ENCODE measurements at regions not wholly inside any gene's neighbourhood (a gene's known extent, or its start where the extent isn't known, plus 50 kb on each side); places are given as distances from the start of the nearest gene placed in this dataset.
A peak's percentile ranks its signal among the peaks of the same experiment; 100 is the strongest.

GRCh38 chr12:4223273-4223845 is 50.2 kb upstream of the CCND2 start:
- DNase-seq (ENCODE audit: low spot score) = no peak

GRCh38 chr12:4221258-4221620 is 52.3 kb upstream of the CCND2 start:
- no peak for DNase-seq (ENCODE audit: low spot score)

DNA sequence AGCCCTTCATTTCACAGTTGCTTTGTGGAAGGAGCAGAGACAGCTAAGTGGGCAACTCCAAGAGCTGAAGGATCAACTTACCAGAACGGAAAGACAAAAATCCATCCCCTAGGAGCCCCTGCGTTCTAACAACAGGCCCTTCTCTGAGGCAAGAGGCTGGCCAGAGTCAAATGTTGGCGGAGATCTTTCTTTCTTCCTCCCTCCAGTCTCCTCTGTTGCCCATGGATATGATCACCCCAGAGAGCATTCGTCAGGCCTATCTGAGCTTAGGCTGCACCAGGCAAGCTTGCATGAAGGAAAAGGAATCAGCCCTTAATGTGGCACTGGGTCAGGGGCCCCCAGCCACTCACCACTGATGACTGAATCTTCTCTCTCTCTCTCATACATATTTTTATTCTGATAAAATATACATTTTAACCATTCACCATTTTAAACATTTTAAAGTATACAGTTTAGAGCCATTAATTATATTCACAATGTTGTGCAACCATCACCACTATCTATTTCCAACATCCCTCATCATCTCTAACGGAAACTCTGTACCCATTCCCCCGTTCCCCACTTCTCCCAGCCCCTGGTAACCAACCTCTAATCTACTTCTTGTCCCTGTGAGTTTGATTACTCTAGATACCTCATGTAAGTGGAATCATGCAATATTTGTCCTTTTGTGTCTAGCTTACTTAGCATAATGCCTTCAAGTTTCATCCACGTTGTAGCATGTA is 52.9 kb upstream of the CCND2 start:
- DNase-seq (ENCODE audit: low spot score) = no peak

GRCh38 chr12:4217091-4217490 is 56.5 kb upstream of the CCND2 start:
- DNase-seq (ENCODE audit: low spot score) = no peak

- no peak for DNase-seq (ENCODE audit: low spot score)
Observed at GRCh38 chr12:4216187-4216927, 57.2 kb upstream of the CCND2 start.

DNA sequence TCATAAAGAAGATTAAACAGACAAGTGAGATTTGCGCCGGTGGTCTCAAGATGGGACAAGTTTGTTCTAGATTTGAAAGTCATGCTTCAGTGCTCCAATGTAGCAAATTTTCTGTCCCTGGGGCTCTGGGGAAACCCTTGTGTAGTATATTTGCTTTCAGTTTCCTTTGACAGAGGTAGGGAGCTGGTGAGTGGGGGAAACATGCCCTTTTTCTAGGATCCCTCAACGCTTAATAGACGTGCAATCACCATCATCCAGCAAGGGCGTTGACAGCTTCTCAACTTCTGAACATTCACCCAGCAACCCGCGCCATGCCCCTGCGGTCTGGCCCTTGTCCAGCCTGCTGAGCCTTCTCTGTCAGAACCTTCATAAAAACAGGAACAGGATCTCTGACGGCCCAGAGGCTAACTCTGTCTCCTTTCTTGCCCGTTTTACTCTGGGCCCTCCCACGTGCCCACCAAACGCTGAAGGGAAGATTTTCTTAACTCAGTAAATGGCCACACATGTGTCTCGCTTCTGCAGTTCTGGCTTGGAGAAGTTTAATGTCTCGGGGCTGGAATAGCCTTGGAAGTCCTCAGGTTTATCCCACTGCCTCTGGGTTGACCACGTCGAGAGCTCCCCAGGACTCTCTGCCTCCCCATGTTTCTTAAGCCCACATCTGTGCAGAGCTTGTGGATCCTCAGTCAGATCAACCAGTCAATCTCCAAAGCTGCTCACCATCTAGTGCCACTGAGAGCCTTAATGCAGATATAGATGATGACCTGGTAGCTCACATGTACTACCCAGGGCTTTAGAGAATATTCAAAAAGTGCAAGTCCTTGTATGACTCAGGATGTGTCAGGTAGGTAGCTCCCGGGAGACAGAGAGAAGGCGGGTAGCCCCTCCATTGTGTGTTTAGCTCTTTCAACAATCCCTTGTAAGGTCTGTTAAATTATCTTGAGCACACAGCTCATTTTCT is 58.1 kb upstream of the CCND2 start:
- DNase-seq (ENCODE audit: low spot score) = peak; percentile 76

DNA sequence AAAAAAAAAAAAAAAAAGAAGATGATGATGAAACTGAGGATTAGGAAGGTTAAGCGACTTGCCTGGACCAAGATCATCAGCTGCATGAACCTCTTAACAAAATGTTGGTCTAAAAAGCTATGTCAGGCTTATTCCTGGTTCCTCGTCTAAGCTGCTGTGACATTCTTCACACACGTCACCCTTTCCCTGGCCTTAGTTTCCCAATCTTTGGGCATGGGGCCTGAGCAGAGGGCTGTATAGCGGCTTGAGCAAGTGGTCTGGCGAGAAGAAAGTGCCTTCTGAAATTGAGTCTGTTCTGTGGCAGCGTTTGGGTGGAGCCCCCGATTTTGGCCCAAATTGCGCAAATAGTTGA is 58.7 kb upstream of the CCND2 start:
- no peak for DNase-seq (ENCODE audit: low spot score)

- no peak for DNase-seq (ENCODE audit: low spot score)
Observed at GRCh38 chr12:4213471-4213870, 60.1 kb upstream of the CCND2 start.

DNA sequence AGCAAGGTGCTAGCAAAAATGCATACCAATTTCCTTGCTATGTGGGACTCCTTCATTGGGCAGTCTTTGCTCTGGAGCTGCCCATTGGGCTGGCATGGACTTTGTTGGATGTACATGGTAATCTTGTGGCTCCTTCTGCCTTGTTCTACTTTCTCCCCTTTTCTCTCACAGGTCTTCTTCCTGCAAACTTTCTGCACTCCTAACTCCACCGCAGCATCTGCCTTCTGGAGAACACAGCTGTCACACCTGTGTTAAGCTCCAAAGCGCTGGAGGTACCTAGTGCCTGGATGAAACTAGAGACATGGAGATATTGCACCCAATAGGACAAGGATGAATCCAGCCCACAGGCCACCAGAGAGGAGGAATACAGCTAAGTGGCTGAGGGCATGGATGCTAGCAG is 60.7 kb upstream of the CCND2 start:
- no peak for DNase-seq (ENCODE audit: low spot score)

- no peak for DNase-seq (ENCODE audit: low spot score)
Observed at GRCh38 chr12:4211372-4211771, 62.2 kb upstream of the CCND2 start.

GRCh38 chr12:4210183-4210582 is 63.4 kb upstream of the CCND2 start:
- DNase-seq (ENCODE audit: low spot score) = peak; percentile 70

- DNase-seq (ENCODE audit: low spot score) = no peak
Observed at GRCh38 chr12:4206470-4206869, 67.1 kb upstream of the CCND2 start.

DNA sequence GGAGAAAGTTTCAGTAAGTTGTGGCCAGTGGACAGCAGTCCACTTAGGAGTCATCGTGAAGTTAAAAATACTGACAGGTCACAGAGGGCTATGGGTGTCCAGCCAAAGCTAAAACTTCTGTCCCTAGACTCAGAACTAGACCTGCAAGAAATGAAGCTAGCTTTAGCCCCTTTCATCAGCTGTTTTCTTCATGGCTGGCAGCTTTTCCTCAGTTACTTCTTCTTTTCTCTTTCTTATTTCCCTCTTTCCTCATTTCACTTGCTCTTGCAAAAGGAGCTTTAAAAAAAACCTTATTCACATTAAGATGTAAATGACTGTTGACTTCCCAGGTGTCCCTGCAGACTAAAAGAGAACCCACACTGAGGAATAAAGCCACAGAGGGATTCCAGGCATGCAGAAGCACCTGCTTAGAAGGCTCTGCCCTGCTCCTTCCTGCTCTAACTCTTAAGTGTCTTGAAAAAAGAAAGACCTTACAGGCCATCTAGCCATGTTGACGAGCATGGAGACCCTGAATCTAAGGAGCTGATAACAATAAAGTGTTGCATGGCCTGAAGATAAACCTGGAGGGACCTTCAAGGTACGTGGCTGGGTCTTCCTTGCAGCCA is 69.7 kb upstream of the CCND2 start:
- no peak for DNase-seq (ENCODE audit: low spot score)

GRCh38 chr12:4202918-4203317 is 70.6 kb upstream of the CCND2 start:
- no peak for DNase-seq (ENCODE audit: low spot score)

DNA sequence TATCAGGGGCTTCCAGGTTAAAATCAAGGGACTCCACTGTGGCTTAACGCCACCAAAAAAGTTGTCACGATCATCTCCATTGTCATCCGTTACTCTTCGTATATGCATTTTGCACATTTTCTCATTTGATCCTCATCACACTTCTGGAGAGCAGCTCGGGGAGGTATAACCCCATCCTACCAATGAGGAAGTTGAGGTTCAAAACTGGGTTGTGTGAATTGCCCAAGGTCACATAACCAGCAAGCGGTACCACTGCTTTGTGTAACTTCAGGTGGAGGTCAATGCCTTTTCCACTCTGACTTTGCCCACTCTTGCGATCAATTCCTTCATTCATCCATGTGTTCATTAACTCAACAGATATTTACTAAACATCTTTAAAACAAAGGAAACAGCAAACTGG is 71.1 kb upstream of the CCND2 start:
- no peak for DNase-seq (ENCODE audit: low spot score)

- no peak for DNase-seq (ENCODE audit: low spot score)
Observed at GRCh38 chr12:4201333-4202100, 72.0 kb upstream of the CCND2 start.

DNA sequence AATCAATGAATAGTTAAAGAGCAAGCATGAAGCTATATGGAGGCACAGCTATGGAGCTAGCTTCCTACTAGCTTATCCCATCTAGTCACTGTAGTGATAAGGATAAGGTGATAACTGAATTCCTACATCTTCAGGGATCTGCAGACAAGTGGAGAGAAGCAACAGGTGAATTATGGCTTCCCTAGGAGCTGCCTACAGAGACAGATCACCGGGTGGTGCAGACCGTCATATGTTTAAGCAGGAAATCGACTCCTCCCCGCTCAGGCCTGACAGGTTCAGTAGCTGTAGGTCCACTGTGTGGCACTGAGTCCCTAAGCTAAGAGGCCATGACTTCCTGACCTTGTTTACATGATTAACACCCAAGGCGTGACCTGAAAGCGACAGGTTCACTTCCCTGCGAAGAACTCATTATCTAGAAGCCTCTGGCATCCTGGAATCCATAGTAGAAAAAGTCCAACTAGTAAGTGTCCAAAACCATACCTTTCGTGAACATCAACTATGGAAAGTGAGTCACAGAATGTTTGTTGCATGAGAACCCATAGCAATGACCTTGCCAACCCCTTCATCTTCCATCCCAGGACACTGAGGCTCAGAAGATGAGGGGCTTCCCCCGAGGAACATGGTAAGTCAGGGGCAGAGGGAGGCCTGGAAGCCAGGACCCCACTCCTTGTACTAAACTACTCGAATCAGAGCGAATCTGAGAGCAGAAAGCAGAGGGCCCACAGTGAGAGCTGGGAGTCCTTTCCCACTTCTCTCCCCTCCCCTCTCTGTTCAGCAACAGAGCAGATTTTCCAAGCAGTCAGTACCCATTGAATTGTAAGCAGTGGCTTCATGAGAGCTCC is 75.4 kb upstream of the CCND2 start:
- DNase-seq (ENCODE audit: low spot score) = no peak

- no peak for DNase-seq (ENCODE audit: low spot score)
Observed at GRCh38 chr12:4196805-4197420, 76.6 kb upstream of the CCND2 start.

DNA sequence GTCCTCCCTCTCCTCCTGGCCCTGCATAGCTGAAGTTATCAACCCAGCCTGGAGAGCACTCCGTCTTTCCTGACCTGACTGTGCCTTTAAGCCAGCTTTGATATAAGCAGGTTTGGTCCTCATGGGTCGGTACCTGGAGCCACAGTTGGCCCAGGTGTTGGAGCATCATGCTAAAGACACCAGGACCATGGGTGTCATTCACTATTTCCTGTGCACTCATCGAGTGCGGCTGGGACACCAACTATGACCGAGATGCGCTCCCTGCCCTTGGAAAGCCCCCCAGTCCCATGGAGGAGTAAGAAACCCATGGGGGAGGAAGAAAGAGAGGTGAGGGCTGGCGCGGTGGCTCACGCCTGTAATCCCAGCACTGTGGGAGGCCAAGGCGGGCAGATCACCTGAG is 78.9 kb upstream of the CCND2 start:
- DNase-seq (ENCODE audit: low spot score) = no peak

Data from umbilical cord (tissue), 1 donor.